Neural progenitor cell (in vitro differentiated cells): ENCODE measurements at regions not wholly inside any gene's neighbourhood (a gene's known extent, or its start where the extent isn't known, plus 50 kb on each side); places are given as distances from the start of the nearest gene placed in this dataset.

Experiments used
- DNase-seq: peaks from one replicate; pipeline ENCODE4 v3.0.0-alpha.2; 2016; ENCODE audit warnings: low spot score
- H2AFZ ChIP-seq: fragments of 200-600 bp; sonication (generic); replicated peaks from 2 replicates; pipeline ENCODE4 v1.6.1; 2016; ENCODE audit warnings: antibody characterized with exemption
- H3F3A ChIP-seq: fragments of 200-600 bp; sonication (generic); 2 replicates; pipeline ENCODE4 v1.6.1; 2016; ENCODE audit warnings: antibody characterized with exemption, low read depth
- H3K27ac ChIP-seq: fragments of 200-600 bp; sonication (generic); 2 replicates; pipeline ENCODE4 v1.5.1; 2016; ENCODE audit warnings: mild to moderate bottlenecking
- H3K27me3 ChIP-seq: fragments of 200-600 bp; sonication (generic); 2 replicates; pipeline ENCODE4 v1.6.1; 2016; ENCODE audit warnings: mild to moderate bottlenecking, moderate library complexity
- H3K36me3 ChIP-seq: fragments of 200-600 bp; sonication (generic); 2 replicates; pipeline ENCODE4 v1.5.1; 2016
- H3K4me1 ChIP-seq: fragments of 200-600 bp; sonication (generic); 2 replicates; pipeline ENCODE4 v1.6.1; 2016; ENCODE audit warnings: mixed run types
- H3K4me2 ChIP-seq: fragments of 200-600 bp; sonication (generic); 2 replicates; pipeline ENCODE4 v1.6.1; 2016
- H3K4me3 ChIP-seq: fragments of 200-600 bp; sonication (generic); 2 replicates; pipeline ENCODE4 v1.5.1; 2016
- H3K79me2 ChIP-seq: fragments of 200-600 bp; sonication (generic); 2 replicates; pipeline ENCODE4 v1.6.1; 2016; ENCODE audit warnings: low read depth
- H3K9ac ChIP-seq: fragments of 200-600 bp; sonication (generic); 2 replicates; pipeline ENCODE4 v1.6.1; 2016
- H3K9me3 ChIP-seq: fragments of 200-600 bp; sonication (generic); 2 replicates; pipeline ENCODE4 v1.5.1; 2016; ENCODE audit warnings: low read depth
- H4K20me1 ChIP-seq: fragments of 200-600 bp; sonication (generic); 2 replicates; pipeline ENCODE4 v1.6.1; 2016; ENCODE audit warnings: low read depth
- H3K27ac Mint-ChIP-seq: 3 replicates; pipeline ENCODE4 v1.8.0; 2021; ENCODE audit warnings: mixed read lengths
- H3K27me3 Mint-ChIP-seq: 2 replicates; pipeline ENCODE4 v1.8.0; 2022; ENCODE audit warnings: low read depth, mild to moderate bottlenecking, inconsistent platforms, moderate library complexity, mixed read lengths; ENCODE audit not compliant: insufficient read depth
- H3K36me3 Mint-ChIP-seq: 3 replicates; pipeline ENCODE4 v1.8.0; 2021; ENCODE audit warnings: mixed read lengths
- H3K4me1 Mint-ChIP-seq: 3 replicates; pipeline ENCODE4 v1.8.0; 2021; ENCODE audit warnings: mixed read lengths
- H3K4me3 Mint-ChIP-seq: 3 replicates; pipeline ENCODE4 v1.8.0; 2021; ENCODE audit warnings: mild to moderate bottlenecking, moderate library complexity, mixed read lengths
- H3K9me3 Mint-ChIP-seq: 3 replicates; pipeline ENCODE4 v1.8.0; 2020; ENCODE audit warnings: mixed read lengths
- EZH2 ChIP-seq: fragments of 200-600 bp; sonication (generic); IDR thresholded peaks from 2 replicates; pipeline ENCODE4 v1.6.1; 2017; ENCODE audit warnings: antibody characterized with exemption, mild to moderate bottlenecking, moderate library complexity
- EZH2phosphoT487 ChIP-seq: fragments of 200-600 bp; sonication (generic); IDR thresholded peaks from 2 replicates; pipeline ENCODE4 v1.6.1; 2017; ENCODE audit warnings: antibody characterized with exemption
- TF ChIP-seq, protein P1 (sequence below): fragments of 200-600 bp; sonication (generic); IDR thresholded peaks from 2 replicates; pipeline ENCODE4 v1.5.1; 2017; ENCODE audit warnings: antibody characterized with exemption, mild to moderate bottlenecking

DNA sequence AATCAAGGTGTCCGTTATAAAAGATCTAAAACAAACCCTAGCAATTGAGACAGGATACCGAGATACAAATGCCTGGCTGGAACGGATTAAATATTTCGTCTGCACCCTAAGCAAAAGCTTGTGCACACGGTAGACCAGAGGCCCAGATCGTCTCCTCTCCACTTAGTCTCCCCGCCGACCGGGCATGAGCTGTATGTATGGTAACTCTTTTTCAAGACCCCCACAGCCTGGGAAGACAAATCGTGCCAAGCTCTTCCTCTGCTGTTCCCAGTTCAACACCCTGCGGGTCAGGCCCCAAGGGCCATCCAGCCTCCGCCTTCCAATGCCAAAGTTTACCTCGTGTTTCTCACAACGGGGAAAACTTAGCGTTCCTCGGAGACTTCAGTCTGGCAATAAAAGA is 285.7 kb upstream of the GALNT17 start:
- no peak overlapping the region for H3K27ac Mint-ChIP-seq
- H3K36me3 ChIP-seq = no peaks in the 10 kb centered on the region
- TF ChIP-seq, protein P1, sequence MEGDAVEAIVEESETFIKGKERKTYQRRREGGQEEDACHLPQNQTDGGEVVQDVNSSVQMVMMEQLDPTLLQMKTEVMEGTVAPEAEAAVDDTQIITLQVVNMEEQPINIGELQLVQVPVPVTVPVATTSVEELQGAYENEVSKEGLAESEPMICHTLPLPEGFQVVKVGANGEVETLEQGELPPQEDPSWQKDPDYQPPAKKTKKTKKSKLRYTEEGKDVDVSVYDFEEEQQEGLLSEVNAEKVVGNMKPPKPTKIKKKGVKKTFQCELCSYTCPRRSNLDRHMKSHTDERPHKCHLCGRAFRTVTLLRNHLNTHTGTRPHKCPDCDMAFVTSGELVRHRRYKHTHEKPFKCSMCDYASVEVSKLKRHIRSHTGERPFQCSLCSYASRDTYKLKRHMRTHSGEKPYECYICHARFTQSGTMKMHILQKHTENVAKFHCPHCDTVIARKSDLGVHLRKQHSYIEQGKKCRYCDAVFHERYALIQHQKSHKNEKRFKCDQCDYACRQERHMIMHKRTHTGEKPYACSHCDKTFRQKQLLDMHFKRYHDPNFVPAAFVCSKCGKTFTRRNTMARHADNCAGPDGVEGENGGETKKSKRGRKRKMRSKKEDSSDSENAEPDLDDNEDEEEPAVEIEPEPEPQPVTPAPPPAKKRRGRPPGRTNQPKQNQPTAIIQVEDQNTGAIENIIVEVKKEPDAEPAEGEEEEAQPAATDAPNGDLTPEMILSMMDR = no peak
- no peak for TF ChIP-seq EZH2phosphoT487
- no peak for TF ChIP-seq EZH2
- peaks cover 14% of the 10 kb centered on the region for H3K4me1 ChIP-seq
- no peaks in the 10 kb centered on the region for H3K79me2 ChIP-seq
- no peak for DNase-seq
- H3K4me1 Mint-ChIP-seq = no peaks in the 10 kb centered on the region
- H3K27ac ChIP-seq = no peak overlapping the region
- no peak overlapping the region for H3K4me2 ChIP-seq
- H2AFZ ChIP-seq = peak overlapping the region; percentile 24
- H3K9me3 Mint-ChIP-seq = peaks cover 16% of the 10 kb centered on the region
- H3K9me3 ChIP-seq = no peaks in the 10 kb centered on the region
- no peak overlapping the region for H3K4me3 ChIP-seq
- H3K4me3 Mint-ChIP-seq = no peak overlapping the region
- H3F3A ChIP-seq = peaks cover 21% of the 10 kb centered on the region
- no peaks in the 10 kb centered on the region for H4K20me1 ChIP-seq
- peaks cover 2% of the 10 kb centered on the region for H3K27me3 Mint-ChIP-seq
- no peak overlapping the region for H3K9ac ChIP-seq
- H3K27me3 ChIP-seq = no peaks in the 10 kb centered on the region
- no peaks in the 10 kb centered on the region for H3K36me3 Mint-ChIP-seq

- peak overlapping the region; percentile 91 for H3K27ac ChIP-seq
These were observed 282.2 kb upstream of the GALNT17 start for GRCh38 chr7:70849580-70850235.

GRCh38 chr7:70855373-70855772 is 276.6 kb upstream of the GALNT17 start:
- H3K9me3 ChIP-seq = no peaks in the 10 kb centered on the region
- peaks cover 22% of the 10 kb centered on the region for H3F3A ChIP-seq
- H3K27me3 Mint-ChIP-seq = peaks cover 8% of the 10 kb centered on the region
- peaks cover 15% of the 10 kb centered on the region for H3K9me3 Mint-ChIP-seq
- H3K9ac ChIP-seq = no peak overlapping the region
- peak overlapping the region; percentile 30 for H3K27ac Mint-ChIP-seq
- no peak for TF ChIP-seq EZH2
- TF ChIP-seq, protein P1 = no peak
- no peak for TF ChIP-seq EZH2phosphoT487
- no peaks in the 10 kb centered on the region for H3K4me1 ChIP-seq
- no peaks in the 10 kb centered on the region for H3K36me3 ChIP-seq
- H3K4me3 ChIP-seq = no peak overlapping the region
- no peak for DNase-seq
- H3K36me3 Mint-ChIP-seq = no peaks in the 10 kb centered on the region
- H4K20me1 ChIP-seq = no peaks in the 10 kb centered on the region
- H3K27ac ChIP-seq = no peak overlapping the region
- no peak overlapping the region for H3K4me3 Mint-ChIP-seq
- H3K4me1 Mint-ChIP-seq = no peaks in the 10 kb centered on the region
- H3K27me3 ChIP-seq = no peaks in the 10 kb centered on the region
- peak overlapping the region; percentile 1 for H2AFZ ChIP-seq
- no peak overlapping the region for H3K4me2 ChIP-seq
- H3K79me2 ChIP-seq = no peaks in the 10 kb centered on the region

More at GRCh38 chr7:70849580-70850235, 282.2 kb upstream of the GALNT17 start:
- Histone ChIP-seq H3F3A (peaks cover 16% of the 10 kb centered on the region), H4K20me1 (no peaks in the 10 kb centered on the region), H3K4me1 (peaks cover 14% of the 10 kb centered on the region), H3K27me3 (no peaks in the 10 kb centered on the region), H2AFZ (no peak overlapping the region), H3K4me2 (no peak overlapping the region), H3K79me2 (no peaks in the 10 kb centered on the region), H3K36me3 (no peaks in the 10 kb centered on the region), H3K4me3 (no peak overlapping the region), H3K9ac (no peak overlapping the region), H3K9me3 (no peaks in the 10 kb centered on the region)
- DNase-seq = no peak
- peaks cover 10% of the 10 kb centered on the region for H3K27me3 Mint-ChIP-seq
- peak overlapping the region; percentile 41 for H3K4me3 Mint-ChIP-seq
- no peak overlapping the region for H3K27ac Mint-ChIP-seq
- no peaks in the 10 kb centered on the region for H3K36me3 Mint-ChIP-seq
- H3K9me3 Mint-ChIP-seq = peaks cover 17% of the 10 kb centered on the region
- H3K4me1 Mint-ChIP-seq = no peaks in the 10 kb centered on the region
- TF ChIP-seq EZH2phosphoT487 = no peak
- TF ChIP-seq EZH2 = no peak
- TF ChIP-seq, protein P1 = no peak
